KMS-11 (cell line): ENCODE measurements at regions not wholly inside any gene's neighbourhood (a gene's known extent, or its start where the extent isn't known, plus 50 kb on each side); places are given as distances from the start of the nearest gene placed in this dataset.

ENCODE experiments used
- H2AFZ ChIP-seq: fragments of 200-600 bp; sonication (generic); 2 replicates; pipeline ENCODE4 v1.6.1; 2016; ENCODE audit warnings: antibody characterized with exemption, mixed run types, low read depth
- H3K27ac ChIP-seq: fragments of 200-600 bp; sonication (generic); 2 replicates; pipeline ENCODE4 v1.6.1; 2016; ENCODE audit warnings: mild to moderate bottlenecking, mixed run types
- H3K27me3 ChIP-seq: fragments of 200-600 bp; sonication (generic); 2 replicates; pipeline ENCODE4 v1.6.1; 2017; ENCODE audit warnings: mild to moderate bottlenecking, low read depth, mixed run types, moderate library complexity; ENCODE audit not compliant: insufficient read depth
- H3K36me3 ChIP-seq: fragments of 200-600 bp; sonication (generic); 2 replicates; pipeline ENCODE4 v1.6.1; 2017; ENCODE audit warnings: mild to moderate bottlenecking, mixed run types; ENCODE audit not compliant: insufficient read depth
- H3K4me1 ChIP-seq: fragments of 200-600 bp; sonication (generic); 2 replicates; pipeline ENCODE4 v1.6.1; 2016; ENCODE audit warnings: mild to moderate bottlenecking, low read depth, mixed run types; ENCODE audit not compliant: poor library complexity, severe bottlenecking
- H3K4me2 ChIP-seq: fragments of 200-600 bp; sonication (generic); 2 replicates; pipeline ENCODE4 v1.7.0; 2016; ENCODE audit warnings: mild to moderate bottlenecking, mixed run types
- H3K4me3 ChIP-seq: fragments of 200-600 bp; sonication (generic); IDR thresholded peaks from 2 replicates; pipeline ENCODE4 v1.6.1; 2017; ENCODE audit warnings: low read depth, low read length, mixed read lengths; ENCODE audit not compliant: insufficient read depth
- H3K79me2 ChIP-seq: fragments of 200-600 bp; sonication (generic); 2 replicates; pipeline ENCODE4 v1.6.1; 2016; ENCODE audit warnings: low read depth, mixed run types; ENCODE audit not compliant: insufficient read depth
- H3K9ac ChIP-seq: fragments of 200-600 bp; sonication (generic); 2 replicates; pipeline ENCODE4 v1.6.1; 2016; ENCODE audit warnings: mild to moderate bottlenecking, mixed run types
- H4K20me1 ChIP-seq: fragments of 200-600 bp; sonication (generic); 2 replicates; pipeline ENCODE4 v1.6.1; 2016; ENCODE audit warnings: mild to moderate bottlenecking, mixed run types; ENCODE audit not compliant: insufficient read depth
- TF ChIP-seq, protein P1 (sequence below): fragments of 200-600 bp; sonication (generic); conservative IDR thresholded peaks from 2 replicates; pipeline ENCODE4 v1.6.1; 2017; ENCODE audit warnings: low read depth, mild to moderate bottlenecking, antibody characterized with exemption, low read length, moderate library complexity, mixed read lengths

DNA sequence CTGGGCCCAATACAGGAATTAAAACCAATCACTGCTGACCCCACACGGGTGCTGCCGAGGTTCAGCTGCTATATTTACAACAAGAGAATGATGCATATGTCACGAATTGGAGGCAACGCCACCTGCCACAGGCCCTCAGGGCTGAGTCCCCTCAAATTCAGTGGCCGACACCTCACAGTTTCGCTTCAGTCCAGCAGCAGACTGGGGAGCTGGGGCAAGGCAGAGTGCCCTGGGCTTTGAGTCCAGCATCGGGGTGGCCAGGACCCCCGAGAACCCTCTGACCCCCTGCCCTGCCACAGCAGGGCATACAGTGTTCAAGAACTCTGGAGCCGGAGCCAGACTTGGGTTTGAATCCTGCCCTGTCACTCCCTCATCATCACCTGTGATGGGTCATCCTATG lies 247.2 kb downstream of the CTTN start:
- Histone ChIP-seq H4K20me1 (no peaks in the 10 kb centered on the region), H3K4me3 (no peak overlapping the region), H3K9ac (no peak overlapping the region), H2AFZ (no peak overlapping the region), H3K4me2 (no peak overlapping the region), H3K79me2 (no peaks in the 10 kb centered on the region), H3K4me1 (peaks cover 19% of the 10 kb centered on the region), H3K36me3 (no peaks in the 10 kb centered on the region), H3K27me3 (no peaks in the 10 kb centered on the region), H3K27ac (no peak overlapping the region)
- TF ChIP-seq, protein P1, sequence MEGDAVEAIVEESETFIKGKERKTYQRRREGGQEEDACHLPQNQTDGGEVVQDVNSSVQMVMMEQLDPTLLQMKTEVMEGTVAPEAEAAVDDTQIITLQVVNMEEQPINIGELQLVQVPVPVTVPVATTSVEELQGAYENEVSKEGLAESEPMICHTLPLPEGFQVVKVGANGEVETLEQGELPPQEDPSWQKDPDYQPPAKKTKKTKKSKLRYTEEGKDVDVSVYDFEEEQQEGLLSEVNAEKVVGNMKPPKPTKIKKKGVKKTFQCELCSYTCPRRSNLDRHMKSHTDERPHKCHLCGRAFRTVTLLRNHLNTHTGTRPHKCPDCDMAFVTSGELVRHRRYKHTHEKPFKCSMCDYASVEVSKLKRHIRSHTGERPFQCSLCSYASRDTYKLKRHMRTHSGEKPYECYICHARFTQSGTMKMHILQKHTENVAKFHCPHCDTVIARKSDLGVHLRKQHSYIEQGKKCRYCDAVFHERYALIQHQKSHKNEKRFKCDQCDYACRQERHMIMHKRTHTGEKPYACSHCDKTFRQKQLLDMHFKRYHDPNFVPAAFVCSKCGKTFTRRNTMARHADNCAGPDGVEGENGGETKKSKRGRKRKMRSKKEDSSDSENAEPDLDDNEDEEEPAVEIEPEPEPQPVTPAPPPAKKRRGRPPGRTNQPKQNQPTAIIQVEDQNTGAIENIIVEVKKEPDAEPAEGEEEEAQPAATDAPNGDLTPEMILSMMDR = no peak

DNA sequence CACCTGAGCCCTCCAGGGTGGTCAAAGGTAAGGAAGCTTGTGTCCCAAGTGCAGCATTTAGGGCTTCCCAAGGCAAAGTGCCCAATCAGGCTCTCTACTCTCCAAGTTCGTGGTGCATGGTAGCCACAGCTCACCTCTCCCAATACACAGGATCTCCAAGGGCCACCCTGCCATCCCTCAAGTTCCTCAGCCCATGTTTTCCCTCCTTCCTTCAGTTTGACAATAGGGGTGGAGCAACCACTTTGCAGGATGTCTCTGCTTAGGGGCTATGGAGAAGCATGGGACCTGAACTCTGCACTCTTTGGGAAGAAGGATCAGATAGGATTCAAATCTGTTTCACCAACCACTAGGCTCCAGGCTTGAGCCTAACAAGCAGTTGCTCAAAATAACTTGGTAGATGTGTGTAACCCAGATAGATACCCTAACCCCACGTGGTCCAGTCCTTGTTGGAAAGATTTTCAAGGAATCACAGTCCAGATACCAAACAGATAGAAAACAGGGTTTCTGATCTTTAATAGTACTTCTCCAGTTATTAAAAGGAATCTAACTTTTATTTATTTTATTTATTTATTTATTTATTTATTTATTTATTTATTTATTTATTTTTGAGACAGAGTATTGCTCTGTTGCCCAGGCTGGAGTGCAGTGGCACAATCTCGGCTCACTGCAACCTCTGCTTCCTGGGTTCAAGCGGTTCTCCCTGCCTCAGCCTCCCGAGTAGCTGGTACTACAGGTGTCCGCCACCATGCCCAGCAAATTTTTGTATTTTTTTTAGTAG lies 248.1 kb downstream of the CTTN start:
- Histone ChIP-seq H3K36me3 (no peaks in the 10 kb centered on the region), H3K4me2 (no peak overlapping the region), H3K27ac (no peak overlapping the region), H3K27me3 (no peaks in the 10 kb centered on the region), H3K4me3 (no peak overlapping the region), H4K20me1 (no peaks in the 10 kb centered on the region), H3K4me1 (peaks cover 19% of the 10 kb centered on the region), H2AFZ (no peak overlapping the region), H3K9ac (no peak overlapping the region), H3K79me2 (no peaks in the 10 kb centered on the region)
- TF ChIP-seq, protein P1 = no peak

DNA sequence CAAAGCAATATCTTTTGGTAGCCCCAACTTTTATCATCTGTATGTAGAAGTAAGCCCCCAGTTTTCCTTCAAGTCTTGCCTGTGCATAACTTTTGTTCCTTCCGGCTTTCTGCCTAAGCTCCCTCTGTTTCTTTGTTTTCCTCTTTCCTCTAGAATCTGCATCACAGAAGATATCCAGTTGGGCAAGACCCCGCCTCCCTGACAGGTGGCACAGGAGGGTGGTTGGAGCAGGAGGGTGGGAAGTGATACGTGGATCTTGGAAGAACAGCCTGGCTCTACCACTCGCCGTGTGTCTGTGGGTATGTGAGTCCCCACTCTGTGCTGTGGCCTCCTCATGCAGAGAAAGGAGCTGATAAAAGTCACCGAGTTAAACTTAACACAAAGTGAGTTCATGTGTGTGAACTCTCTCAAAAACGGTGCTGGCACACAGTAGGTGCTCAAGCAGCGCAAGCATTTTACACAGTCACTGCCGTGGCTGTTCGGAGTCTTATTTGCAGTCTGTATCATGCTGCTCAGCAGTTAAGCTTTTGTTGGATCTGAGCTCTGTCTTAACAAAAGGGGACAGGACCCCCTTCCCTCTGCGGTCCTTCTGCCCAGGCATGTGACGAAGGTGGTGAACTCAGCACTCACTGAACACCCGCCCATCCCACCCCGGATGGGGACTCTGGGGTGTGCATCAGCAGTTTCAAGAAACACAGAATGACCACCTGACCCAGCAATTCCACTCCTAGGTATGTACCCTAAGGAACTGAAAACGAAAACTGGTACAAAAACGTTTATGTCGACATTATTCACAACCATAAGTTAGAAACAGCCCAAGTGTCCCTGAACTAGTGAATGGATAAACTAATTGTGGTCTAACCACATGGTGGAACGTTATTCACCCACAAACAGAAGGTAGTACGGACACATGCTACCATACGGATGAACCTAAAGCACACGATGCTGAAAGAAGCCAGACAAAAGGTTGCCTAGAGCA lies 249.1 kb downstream of the CTTN start:
- H3K9ac ChIP-seq = no peak overlapping the region

More for the DNA sequence above, 249.1 kb downstream of the CTTN start:
- H3K4me1 ChIP-seq = peaks cover 19% of the 10 kb centered on the region
- H4K20me1 ChIP-seq = no peaks in the 10 kb centered on the region
- no peak overlapping the region for H3K27ac ChIP-seq
- no peaks in the 10 kb centered on the region for H3K27me3 ChIP-seq
- TF ChIP-seq, protein P1 = no peak
- no peak overlapping the region; the same call in 1 of the 2 replicates for H3K4me2 ChIP-seq
- H3K4me3 ChIP-seq = no peak overlapping the region
- H3K36me3 ChIP-seq = no peaks in the 10 kb centered on the region
- H3K79me2 ChIP-seq = no peaks in the 10 kb centered on the region
- H2AFZ ChIP-seq = no peak overlapping the region
